NCI-H446 treated with DMSO at 0.1 percent for 48 hours (cell line): ENCODE measurements at regions not wholly inside any gene's neighbourhood (a gene's known extent, or its start where the extent isn't known, plus 50 kb on each side); places are given as distances from the start of the nearest gene placed in this dataset.
"Not testable (repeated sequence)": the region's sequence is repeated elsewhere in the genome, so short reads cannot be mapped to it uniquely, and the experiment has no call there.

Source experiments
- DNase-seq: peaks from one replicate; lab custom pipeline; 2025; lab: John Stamatoyannopoulos, UW

DNA sequence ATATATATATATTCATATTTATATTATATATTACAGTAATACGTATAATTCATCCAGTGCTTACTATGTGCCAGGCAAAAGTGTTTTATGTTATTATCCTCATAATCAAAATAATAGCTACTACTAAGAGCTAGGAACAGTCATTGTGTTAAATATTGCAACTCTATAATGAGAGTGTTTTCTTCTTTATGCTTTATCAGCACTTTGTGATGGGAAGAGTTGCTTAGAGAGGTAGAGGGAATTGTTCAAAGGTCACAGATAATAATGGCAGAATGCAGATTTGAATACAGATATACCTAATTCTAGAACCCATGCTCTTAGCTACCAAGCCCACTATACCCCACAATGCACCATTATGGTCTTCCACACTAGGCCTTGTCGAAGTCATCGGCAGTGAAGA, 318.8 kb upstream of the PPARGC1A start:
- DNase-seq = no peak

DNA sequence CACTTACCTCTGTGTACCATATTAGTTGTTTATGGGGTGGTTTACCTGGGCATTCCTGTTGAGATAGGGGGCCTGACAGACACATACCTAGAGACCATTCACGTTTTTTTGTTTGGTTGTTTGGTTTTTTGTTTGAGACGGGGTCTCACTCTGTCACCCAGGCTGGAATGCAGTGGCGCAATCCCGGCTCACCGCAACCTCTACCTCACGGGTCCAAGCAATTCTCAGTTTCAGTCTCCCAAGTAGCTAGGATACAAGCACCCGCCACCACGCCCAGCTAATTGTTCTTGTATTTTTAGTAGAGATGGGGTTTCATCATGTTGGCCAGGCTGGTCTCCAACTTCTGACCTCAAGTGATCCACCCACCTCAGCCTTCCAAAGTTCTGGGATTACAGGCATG, 314.9 kb upstream of the PPARGC1A start:
- DNase-seq = not testable (repeated sequence)

DNA sequence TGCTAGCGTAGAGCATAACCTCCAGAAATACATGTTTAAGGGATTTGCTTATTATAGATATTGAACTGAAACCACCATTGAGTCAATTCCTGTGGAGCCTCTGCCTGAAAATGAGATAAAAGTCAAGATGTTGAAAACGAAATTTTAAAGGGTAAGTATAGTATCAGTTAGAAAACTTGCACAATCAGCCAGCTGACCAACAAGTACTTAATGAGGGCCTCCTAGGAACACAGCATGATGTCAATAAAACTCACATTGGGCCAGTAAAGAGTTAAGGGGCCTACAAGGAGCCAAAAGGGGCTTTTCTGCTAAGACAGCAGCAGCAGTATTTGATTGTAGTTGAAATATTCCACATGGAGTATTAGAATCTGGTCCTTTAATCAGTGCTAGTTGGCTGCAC, 314.1 kb upstream of the PPARGC1A start:
- no peak for DNase-seq

DNA sequence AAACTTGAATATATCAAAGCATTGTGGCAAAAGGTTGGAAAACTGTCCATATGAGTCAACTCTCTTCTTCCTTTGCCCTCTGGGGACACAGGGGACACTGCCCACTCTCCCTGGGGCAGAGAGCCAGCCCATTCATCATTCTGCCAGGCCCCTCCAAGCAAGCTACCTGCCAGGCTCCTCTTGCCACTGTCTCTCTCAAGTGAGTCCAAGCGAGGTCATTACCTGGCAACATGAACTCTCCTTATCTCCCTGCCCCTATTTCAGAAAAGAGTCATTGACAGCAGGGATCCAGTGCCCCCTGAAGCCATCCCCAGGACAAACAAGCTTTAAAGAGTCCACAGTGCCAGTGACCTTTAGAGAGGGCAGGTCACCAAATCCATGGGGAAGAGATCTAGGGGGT, 312.7 kb upstream of the PPARGC1A start:
- no peak for DNase-seq

DNA sequence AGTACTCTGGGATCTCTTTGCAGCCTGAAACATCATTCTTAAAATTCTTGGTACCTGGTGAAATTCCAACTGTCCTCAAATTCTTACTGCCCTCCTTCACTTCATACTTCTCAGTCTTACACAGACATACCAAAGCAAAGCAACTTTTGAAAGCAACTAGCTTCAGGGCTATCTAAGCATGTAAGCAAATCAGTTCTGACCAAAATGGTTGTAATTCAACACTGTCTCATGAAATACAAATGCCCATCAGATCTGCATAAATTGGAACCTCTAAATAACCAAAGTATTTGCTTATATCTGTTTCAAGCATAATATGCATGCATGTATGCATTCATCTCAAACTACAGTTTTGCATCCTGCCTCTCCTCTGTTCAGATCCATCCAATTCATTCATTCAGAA, 308.1 kb upstream of the PPARGC1A start:
- DNase-seq = no peak

DNA sequence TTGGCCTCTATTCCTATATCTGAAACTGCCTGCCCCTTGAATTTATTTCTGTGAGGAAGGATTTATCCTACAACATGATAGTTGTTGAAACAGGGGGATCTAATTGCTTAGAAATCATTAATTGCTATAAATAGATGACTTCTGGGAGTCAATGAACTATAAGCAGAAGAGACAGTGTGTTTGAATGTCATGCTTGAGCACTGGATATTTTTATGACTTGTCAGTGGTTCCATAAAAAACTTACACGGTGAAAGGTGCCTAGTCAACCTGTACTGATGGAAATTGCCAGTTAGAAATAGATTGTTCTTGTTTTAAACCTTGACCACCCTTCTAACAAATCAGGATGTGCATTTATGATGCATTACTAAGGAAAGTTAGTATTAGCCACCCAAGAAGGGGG, 306.9 kb upstream of the PPARGC1A start:
- DNase-seq = no peak

DNA sequence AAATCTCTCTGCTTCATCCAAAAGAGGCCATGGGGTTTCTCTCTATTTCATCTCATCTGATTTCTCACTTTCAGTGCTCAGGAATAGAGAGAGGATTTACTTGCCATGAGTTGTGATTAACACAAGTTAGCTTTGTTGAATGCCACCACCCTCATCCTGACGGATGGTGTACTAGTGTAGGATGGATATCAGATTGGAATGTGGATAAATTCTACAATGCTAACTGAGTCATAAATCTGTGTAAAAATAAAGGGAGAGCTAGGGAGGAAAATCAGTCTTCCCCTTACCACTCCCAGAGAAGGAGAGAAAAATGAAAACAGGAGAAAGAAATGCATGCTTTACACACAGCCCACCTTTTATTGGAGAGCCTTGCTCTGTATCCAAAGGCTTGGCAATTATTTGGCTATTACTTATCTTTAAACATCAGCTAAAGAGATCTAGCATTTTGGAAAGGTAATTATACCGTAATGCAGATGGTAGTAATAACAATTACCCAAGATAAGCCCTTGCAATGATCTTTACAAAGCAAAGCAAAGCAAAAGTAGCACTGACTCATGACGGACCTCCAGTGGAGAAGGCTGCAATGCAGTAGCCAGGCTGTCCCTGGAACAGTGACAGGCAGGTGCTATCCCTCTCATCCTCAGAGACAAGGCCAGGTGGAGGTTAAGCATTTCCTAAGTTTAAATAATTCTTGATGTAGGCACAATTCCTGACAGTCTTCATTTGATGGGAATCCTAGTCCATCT, 306.3 kb upstream of the PPARGC1A start:
- no peak for DNase-seq

DNA sequence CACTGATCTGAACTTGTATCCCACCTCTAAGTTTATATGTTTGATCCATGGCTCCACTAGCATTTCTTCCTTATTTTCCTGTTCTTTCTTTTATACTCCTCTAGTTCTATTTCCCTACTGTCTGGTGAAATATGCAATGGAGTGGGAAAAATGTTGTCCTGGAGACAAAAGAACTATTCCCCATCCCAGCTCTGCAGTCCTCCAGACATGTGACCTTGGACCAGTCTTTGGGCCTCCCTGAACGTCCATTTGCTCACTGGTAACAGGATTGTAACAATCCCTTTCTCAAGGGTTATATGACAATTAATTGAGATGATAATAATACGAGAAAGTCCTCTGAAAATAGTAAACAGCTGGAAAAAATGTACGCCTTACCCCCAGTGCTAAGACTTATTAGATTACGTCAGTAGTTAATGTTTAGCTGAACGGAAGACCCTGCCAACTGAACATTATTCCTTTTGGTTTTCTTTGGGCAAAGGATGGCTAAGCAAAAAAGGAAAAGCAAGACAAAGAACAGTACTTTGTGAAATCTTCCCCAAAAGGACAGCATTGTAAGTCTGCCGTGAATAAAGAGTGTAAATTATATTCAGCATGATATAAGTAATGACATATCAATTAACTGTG, 302.3 kb upstream of the PPARGC1A start:
- DNase-seq = no peak

DNA sequence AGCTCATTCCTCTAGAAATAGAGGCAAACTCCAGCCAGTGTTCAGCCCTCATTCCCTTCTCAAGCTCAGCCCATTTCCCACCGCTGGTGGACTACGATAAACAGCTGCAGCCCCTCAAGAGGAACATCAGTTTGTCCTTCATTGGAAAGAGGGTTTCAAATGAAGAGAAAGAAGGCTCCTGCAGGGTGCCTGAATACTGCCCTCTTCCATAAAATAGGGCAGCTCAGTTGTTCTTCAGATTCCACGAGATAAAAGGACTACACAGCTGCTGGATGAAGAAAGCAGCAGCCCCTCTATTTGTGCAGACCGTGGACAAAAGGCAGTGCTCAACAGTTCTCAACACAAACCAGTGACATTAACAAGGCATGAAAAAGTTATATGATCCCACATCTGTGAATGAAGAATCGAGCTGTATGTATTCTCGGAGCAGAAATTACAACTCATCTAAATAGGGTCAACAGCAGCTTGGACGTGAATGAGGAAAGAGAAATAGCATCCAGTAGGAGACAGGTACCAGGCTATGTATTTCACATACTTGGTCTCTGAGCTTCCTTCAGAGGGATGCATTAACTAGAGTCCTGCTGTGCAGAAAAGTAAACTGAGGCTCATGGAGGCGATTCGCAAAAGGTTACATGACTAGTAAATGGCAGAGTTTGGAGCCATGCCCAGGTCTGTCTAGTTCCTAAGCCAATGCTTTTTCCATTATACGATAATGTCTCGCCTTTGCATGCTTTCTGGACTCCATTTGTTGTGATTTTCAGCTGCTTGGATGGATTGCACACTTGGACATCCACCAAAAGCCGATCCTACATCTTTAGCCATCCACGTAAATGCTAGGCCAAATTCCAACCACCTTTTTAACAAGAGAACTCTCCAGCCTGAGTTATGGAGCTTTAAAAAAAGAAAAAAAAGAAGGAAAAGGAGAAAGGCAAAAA, 301.2 kb upstream of the PPARGC1A start:
- DNase-seq = no peak

DNA sequence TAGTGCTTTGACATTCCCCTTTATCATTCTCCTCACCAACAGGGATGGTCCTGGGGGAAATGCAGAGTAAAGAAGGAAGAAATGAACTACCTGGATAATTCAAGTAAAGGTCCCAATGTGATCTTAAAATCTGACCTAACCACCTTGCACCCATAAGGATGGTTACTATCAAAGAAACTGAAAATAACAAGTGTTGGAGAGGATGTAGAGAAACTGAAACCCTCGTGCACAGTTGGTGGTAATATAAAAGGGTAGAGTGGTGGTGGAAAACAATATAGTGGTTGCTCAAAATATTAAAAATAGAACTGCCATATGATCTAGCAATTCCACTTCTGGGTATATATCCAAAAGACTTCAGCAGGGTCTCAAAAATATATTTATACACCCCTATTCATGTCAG, 298.6 kb upstream of the PPARGC1A start:
- DNase-seq = no peak

DNA sequence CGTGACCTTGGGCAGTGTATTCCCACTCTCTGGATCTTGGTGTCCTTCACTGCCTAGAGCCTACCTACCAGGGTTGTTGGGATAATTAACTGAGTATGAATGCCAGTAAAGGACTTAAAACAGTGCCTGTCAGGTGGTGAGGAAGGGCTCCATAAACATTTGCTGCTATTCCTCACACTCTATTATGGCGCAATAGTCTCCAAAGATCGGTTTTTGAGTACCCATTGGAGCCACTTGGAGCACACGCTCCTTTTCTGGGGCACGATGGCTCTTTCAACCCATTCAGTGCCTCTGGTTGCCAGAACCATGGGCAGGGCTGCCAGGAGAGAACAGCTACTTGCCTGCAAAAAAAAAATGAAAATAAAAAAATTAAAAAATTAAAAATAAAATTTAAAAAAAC, 296.6 kb upstream of the PPARGC1A start:
- no peak for DNase-seq

DNA sequence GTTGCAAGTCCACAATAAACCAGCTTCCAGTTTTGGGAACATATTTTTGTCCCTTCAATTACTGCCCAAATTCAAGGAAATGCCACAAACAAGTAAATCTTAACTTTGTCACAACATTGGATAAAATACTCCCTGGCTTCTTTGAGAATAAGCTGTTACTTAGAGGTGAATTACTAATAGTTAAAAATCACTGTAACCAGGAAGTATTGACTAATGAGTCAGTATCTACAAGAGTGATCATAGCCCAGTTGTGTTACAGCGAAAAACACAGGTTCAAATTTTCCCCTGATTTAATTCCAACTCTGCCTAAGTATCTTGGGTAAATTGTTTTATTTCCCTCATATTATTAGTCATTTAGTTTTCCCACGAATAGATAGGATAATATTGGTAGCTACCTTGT, 291.2 kb upstream of the PPARGC1A start:
- no peak for DNase-seq

DNA sequence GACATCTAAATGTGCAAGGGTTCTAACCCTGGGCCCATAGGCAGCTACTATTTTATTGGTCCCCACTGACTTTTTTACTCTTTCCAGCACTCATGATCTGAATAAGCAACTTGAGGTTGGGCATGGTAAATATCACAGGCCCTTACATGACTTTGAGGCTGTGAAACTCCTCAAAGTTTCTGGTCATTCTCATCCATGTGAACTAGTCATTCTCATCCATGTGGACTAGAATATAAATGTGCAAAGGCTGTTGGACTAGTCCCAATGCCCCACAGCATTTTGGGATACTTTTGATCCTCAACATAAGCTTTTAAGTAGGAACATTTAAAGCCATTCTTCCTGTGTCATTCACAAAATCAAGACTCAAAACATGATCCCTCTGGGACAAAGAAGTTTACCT, 290.7 kb upstream of the PPARGC1A start:
- no peak for DNase-seq

DNA sequence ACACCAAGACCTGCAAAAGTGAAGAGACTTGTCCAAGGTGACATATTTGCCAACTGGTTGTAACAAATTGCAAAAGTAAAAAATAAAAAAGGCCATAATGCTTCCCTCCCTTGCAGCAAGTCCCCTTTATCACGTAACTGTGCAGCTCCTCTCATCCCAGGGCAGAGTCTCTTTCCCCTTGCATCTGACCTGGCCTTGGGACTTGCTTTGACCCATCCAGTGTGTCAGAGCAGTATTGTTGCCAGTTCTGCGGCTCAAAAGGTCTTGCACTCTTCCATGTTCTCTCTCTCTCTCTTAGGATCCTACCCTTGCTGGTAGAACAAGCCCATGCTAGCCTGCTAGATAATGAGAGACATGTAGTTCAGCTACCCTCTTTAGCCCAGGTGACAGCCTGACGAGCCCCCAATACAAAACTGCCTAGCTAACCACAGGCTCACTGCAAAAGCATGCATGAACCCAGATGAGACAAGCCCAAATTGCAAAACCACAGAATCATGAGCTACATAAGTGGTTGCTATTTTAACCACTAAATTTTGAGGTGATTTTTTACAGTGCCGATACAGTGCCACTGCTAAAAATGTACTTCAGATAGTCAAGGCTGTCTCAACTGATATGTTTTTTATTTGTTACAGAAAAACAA, 289.5 kb upstream of the PPARGC1A start:
- DNase-seq = no peak

DNA sequence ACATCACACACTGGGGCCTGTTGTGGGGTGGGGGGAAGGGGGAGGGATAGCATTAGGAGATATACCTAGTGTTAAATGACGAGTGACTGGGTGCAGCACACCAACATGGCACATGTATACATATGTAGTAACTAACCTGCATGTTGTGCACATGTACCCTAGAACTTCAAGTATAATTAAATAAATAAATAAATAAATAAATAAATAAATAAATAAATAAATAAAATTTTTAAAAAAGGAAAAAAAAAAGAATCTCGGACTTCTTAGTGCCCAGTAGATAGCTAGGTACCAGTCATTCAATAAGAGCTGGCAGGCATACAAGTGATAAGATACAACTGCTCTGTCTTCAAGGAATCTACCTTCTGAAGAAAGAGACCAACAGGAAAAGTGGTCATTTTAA, 287.6 kb upstream of the PPARGC1A start:
- DNase-seq = not testable (repeated sequence)

DNA sequence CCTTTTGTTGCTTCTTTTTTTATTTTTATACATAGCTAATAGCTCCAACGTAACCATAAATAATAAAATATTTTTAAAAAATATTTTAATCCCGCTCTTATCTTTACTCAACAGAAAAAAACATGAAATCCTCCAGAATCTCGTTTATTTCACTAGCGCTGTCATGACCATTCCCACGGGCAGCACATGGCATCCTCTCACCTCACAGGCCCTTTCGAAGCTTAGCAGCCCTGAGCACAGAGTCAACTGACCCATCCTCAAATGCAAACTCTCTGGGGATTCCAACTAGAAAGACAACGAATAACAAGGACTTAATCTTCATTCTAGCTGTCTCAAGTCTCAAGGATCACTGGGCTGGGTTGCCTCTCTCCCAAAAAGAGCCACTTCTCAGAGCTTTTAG, 285.9 kb upstream of the PPARGC1A start:
- no peak for DNase-seq

DNA sequence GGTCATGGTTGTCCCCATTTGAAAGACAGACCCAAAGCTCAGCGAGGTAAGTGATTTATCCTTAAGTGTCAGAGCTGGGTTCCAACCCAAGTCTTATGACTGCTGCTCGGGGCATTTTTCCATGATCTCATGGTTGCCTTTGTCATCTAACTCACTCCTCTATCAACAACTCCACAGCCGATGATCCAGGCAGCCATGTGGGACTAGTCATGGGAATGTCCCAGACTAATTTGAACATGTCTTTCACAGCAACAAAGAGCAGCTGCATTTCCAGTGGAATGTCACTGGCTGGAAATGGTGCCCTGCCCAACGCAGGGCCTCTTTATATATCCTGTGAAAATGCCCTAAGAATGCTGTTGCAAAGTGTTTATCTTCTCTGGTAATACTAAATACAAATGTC, 284.8 kb upstream of the PPARGC1A start:
- no peak for DNase-seq

DNA sequence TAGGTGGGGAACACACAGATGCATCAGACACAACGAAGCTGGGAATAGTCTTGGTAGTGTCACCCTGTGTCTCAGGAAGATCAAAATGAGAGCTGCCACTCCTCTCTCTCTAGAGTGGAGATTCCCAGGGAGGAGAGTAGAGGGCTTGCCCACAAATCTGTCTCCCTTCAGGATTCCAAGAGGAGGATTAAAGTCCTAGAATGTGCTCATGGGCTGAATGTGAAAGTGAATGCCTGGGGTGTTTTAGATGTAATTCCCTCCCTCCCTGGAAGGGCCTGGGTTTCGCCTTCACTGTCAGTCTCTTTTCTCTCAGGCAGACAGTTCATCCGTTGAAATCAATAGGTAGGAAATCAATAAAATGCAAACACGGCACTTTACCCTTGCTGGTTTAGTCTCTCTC, 282.6 kb upstream of the PPARGC1A start:
- no peak for DNase-seq

DNA sequence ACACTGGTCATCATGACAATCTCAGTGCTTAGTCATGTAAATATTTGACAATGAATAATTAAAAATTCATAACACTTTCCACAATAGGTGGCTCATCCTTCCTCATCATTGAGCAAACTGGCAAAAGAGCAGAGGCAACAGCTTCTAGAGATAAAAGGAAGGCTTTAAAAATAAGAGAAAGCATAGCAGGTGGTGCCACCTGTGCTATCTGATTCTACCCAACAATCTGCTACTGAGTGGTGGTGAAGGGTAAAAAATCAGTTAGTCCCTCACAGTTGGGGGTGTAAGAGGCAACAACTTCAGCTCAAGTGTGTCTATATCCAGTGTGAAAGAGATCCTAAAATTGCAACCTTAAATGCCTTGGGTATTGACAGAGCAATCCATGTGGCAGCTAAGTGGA, 280.1 kb upstream of the PPARGC1A start:
- DNase-seq = no peak

DNA sequence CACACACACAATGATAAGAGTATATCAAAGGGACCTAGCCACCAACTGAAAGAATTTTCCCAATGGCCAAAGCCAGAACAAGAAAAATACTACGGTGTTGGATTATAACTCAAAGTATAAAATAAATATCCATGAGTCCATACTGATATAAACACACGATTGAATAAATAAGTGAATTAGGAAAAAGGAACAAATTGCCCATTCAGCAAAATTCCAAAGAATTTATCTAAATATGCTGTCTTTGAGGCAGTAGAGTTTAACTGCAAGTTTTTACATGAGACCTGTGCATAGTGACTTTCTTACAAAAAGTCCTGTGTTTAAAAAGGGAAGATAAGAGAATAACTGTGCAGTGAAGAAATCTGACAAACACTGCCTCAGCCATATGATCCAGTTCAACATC, 278.8 kb upstream of the PPARGC1A start:
- no peak for DNase-seq

DNA sequence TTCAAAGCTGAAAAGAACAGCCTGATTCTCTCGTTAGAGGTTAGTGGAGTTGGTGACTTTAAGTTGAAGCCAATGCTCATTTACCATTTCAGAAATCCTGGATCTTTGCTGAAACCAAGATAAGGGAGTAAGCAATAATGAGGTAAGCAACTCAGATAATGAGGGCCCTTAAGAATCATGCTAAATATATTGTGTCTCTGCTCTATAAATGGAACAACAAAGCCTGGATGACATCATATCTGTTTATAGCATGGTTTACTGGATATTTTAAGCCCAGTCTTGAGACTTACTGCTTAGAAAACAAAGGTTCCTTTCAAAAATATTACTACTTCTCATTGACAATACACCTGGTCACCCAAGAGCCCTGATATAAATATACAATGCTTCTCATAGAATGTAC, 276.7 kb upstream of the PPARGC1A start:
- no peak for DNase-seq

DNA sequence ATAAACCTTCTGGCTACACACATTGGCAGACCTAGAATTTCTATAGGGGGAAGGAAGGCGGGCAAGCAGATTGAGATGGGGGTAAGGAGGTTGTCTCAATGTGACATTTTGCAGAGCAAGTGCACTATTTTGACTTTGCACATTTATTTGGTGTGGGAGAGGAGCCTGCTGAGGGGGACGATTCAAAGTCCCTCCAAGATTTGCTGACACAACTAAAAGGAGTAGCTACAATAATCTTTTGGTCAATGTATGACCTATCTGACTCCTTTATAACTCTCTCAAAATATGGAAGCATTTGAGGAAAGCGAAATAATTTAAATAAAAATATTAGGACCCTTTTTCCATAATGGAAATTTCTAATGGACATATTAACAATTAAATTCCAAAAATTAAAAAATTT, 274.9 kb upstream of the PPARGC1A start:
- DNase-seq = no peak
